Nephron (organoid): ENCODE measurements at regions not wholly inside any gene's neighbourhood (a gene's known extent, or its start where the extent isn't known, plus 50 kb on each side); places are given as distances from the start of the nearest gene placed in this dataset.
A peak's percentile ranks its signal among the peaks of the same experiment; 100 is the strongest.

ENCODE experiments used
- H3K27ac Mint-ChIP-seq, 3 experiments: 2 replicates each; pipeline ENCODE4 v1.8.0; 2020; ENCODE audit warnings: mixed read lengths in 3 of 3, mild to moderate bottlenecking in 2 of 3, moderate library complexity in 1 of 3
- H3K27me3 Mint-ChIP-seq: 2 replicates; pipeline ENCODE4 v1.8.0; 2021; ENCODE audit warnings: low read depth, mild to moderate bottlenecking, moderate library complexity, mixed read lengths
- H3K36me3 Mint-ChIP-seq: 2 replicates; pipeline ENCODE4 v1.8.0; 2020; ENCODE audit warnings: low read depth, mixed read lengths
- H3K4me1 Mint-ChIP-seq: 2 replicates; pipeline ENCODE4 v1.8.0; 2020; ENCODE audit warnings: mixed read lengths
- H3K4me3 Mint-ChIP-seq, 3 experiments: 2 replicates each; pipeline ENCODE4 v1.8.0; 2020; ENCODE audit warnings: mild to moderate bottlenecking in 3 of 3, mixed read lengths in 3 of 3, moderate library complexity in 2 of 3
- H3K9me3 Mint-ChIP-seq: 2 replicates; pipeline ENCODE4 v1.8.0; 2020; ENCODE audit warnings: mixed read lengths
- TF ChIP-seq, protein P1 (sequence below), 3 experiments: fragments of 200-600 bp; sonication (generic); IDR thresholded peaks; one replicate each; pipeline ENCODE4 v1.5.0; 2021; ENCODE audit warnings: antibody characterized with exemption in 3 of 3; ENCODE audit not compliant: unreplicated experiment in 3 of 3

GRCh38 chr3:159857840-159858239 is 130.8 kb upstream of the IL12A start:
- H3K9me3 Mint-ChIP-seq = no peaks in the 10 kb centered on the region
- peak overlapping the region in 2 of 3 experiments; percentile 17 to 94 for H3K27ac Mint-ChIP-seq
- H3K36me3 Mint-ChIP-seq = no peaks in the 10 kb centered on the region
- peaks cover 87% of the 10 kb centered on the region for H3K4me1 Mint-ChIP-seq
- no peaks in the 10 kb centered on the region for H3K27me3 Mint-ChIP-seq
- TF ChIP-seq, protein P1, sequence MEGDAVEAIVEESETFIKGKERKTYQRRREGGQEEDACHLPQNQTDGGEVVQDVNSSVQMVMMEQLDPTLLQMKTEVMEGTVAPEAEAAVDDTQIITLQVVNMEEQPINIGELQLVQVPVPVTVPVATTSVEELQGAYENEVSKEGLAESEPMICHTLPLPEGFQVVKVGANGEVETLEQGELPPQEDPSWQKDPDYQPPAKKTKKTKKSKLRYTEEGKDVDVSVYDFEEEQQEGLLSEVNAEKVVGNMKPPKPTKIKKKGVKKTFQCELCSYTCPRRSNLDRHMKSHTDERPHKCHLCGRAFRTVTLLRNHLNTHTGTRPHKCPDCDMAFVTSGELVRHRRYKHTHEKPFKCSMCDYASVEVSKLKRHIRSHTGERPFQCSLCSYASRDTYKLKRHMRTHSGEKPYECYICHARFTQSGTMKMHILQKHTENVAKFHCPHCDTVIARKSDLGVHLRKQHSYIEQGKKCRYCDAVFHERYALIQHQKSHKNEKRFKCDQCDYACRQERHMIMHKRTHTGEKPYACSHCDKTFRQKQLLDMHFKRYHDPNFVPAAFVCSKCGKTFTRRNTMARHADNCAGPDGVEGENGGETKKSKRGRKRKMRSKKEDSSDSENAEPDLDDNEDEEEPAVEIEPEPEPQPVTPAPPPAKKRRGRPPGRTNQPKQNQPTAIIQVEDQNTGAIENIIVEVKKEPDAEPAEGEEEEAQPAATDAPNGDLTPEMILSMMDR (IDR thresholded peaks at IDR 0.05; ENCODE audit: unreplicated experiment in 3 of 3) = no peak
- H3K4me3 Mint-ChIP-seq = no peak overlapping the region

GRCh38 chr3:159858650-159859049 is 130.0 kb upstream of the IL12A start:
- no peak overlapping the region for H3K4me3 Mint-ChIP-seq
- no peaks in the 10 kb centered on the region for H3K9me3 Mint-ChIP-seq
- H3K27me3 Mint-ChIP-seq = no peaks in the 10 kb centered on the region

GRCh38 chr3:159859424-159859823 is 129.2 kb upstream of the IL12A start:
- H3K36me3 Mint-ChIP-seq = no peaks in the 10 kb centered on the region
- TF ChIP-seq, protein P1 (IDR thresholded peaks at IDR 0.05; ENCODE audit: unreplicated experiment in 3 of 3) = no peak
- H3K27ac Mint-ChIP-seq = peak overlapping the region; percentile 11 to 87 (median 62)
- H3K9me3 Mint-ChIP-seq = no peaks in the 10 kb centered on the region
- H3K27me3 Mint-ChIP-seq = no peaks in the 10 kb centered on the region
- H3K4me1 Mint-ChIP-seq = peaks cover 72% of the 10 kb centered on the region
- H3K4me3 Mint-ChIP-seq = no peak overlapping the region

More at GRCh38 chr3:159858650-159859049, 130.0 kb upstream of the IL12A start:
- Mint-ChIP-seq H3K27ac (peak overlapping the region in 1 of 3 experiments; percentile 87), H3K36me3 (no peaks in the 10 kb centered on the region), H3K4me1 (peaks cover 79% of the 10 kb centered on the region)
- TF ChIP-seq, protein P1 (IDR thresholded peaks at IDR 0.05; ENCODE audit: unreplicated experiment in 3 of 3) = no peak

DNA sequence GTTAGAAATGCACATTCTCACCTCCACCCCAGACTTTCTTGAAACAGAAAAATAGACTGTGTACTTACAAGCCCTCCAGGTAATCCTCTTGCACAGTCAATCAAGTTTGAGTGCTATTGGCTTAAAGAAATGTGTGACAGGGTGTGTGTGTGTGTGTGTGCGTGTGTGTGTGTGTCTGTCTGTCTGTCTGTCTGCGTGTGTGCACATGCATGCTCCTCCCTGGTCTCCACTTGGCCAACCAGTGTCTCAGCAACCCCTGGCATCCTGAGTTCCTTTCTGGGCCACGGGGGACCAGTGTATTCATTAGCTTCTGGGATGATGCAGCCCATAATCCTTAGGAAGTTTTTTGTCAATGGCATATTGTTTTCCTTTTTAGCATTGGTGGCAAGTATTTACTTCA is 128.8 kb upstream of the IL12A start:
- Mint-ChIP-seq H3K27me3 (no peaks in the 10 kb centered on the region), H3K9me3 (no peaks in the 10 kb centered on the region), H3K4me1 (peaks cover 71% of the 10 kb centered on the region), H3K4me3 (no peak overlapping the region), H3K27ac (peak overlapping the region; percentile 11 to 87 (median 79)), H3K36me3 (no peaks in the 10 kb centered on the region)
- TF ChIP-seq, protein P1 (IDR thresholded peaks at IDR 0.05; ENCODE audit: unreplicated experiment in 3 of 3) = no peak

GRCh38 chr3:159860269-159861116 is 128.1 kb upstream of the IL12A start:
- Mint-ChIP-seq H3K27ac (peak overlapping the region; percentile 79 to 87 (median 85)), H3K9me3 (no peaks in the 10 kb centered on the region), H3K36me3 (no peaks in the 10 kb centered on the region), H3K27me3 (no peaks in the 10 kb centered on the region), H3K4me1 (peaks cover 73% of the 10 kb centered on the region), H3K4me3 (peak overlapping the region in 1 of 3 experiments; percentile 44)
- TF ChIP-seq, protein P1 (IDR thresholded peaks at IDR 0.05; ENCODE audit: unreplicated experiment in 3 of 3) = no peak
